SU-DHL-6 (cell line): ENCODE measurements at regions not wholly inside any gene's neighbourhood (a gene's known extent, or its start where the extent isn't known, plus 50 kb on each side); places are given as distances from the start of the nearest gene placed in this dataset.

ENCODE experiments used
- EZH2phosphoT487 ChIP-seq: fragments of 200-600 bp; sonication (generic), shearing (Covaris generic); conservative IDR thresholded peaks from 2 replicates; pipeline ENCODE4 v1.6.1; 2018; ENCODE audit warnings: mild to moderate bottlenecking, antibody characterized with exemption, low read length, moderate library complexity, mixed read lengths
- TF ChIP-seq, protein P1 (sequence below): fragments of 200-600 bp; sonication (generic); IDR thresholded peaks from one replicate; pipeline ENCODE4 v1.5.1; 2017; ENCODE audit warnings: antibody characterized with exemption, mild to moderate bottlenecking, low read length, moderate library complexity; ENCODE audit not compliant: insufficient read depth, poor library complexity, severe bottlenecking

DNA sequence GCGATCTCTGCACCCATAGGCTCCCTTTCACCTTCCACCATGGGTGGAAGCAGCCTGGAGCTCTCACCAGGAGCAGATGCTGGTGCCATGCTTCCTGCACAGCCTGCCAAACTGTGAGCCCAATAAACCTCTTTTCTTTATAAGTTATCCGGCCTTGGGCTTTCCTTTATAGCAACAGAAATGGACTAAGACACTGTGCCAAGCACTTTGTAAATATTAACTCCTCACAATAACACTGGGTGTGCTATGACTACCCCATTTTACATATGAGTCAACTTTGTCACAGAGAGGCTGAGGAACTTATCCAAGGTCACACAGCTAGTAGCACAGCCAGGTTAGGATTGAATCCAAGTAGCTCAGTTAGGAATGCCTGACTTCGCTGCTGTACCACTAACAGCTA, 79.7 kb upstream of the KCNMA1 start:
- TF ChIP-seq, protein P1, sequence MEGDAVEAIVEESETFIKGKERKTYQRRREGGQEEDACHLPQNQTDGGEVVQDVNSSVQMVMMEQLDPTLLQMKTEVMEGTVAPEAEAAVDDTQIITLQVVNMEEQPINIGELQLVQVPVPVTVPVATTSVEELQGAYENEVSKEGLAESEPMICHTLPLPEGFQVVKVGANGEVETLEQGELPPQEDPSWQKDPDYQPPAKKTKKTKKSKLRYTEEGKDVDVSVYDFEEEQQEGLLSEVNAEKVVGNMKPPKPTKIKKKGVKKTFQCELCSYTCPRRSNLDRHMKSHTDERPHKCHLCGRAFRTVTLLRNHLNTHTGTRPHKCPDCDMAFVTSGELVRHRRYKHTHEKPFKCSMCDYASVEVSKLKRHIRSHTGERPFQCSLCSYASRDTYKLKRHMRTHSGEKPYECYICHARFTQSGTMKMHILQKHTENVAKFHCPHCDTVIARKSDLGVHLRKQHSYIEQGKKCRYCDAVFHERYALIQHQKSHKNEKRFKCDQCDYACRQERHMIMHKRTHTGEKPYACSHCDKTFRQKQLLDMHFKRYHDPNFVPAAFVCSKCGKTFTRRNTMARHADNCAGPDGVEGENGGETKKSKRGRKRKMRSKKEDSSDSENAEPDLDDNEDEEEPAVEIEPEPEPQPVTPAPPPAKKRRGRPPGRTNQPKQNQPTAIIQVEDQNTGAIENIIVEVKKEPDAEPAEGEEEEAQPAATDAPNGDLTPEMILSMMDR = no peak
- TF ChIP-seq EZH2phosphoT487 = no peak
